ENCODE measurements at regions not wholly inside any gene's neighbourhood (a gene's known extent, or its start where the extent isn't known, plus 50 kb on each side); places are given as distances from the start of the nearest gene placed in this dataset.
A peak's percentile ranks its signal among the peaks of the same experiment; 100 is the strongest.

DNA sequence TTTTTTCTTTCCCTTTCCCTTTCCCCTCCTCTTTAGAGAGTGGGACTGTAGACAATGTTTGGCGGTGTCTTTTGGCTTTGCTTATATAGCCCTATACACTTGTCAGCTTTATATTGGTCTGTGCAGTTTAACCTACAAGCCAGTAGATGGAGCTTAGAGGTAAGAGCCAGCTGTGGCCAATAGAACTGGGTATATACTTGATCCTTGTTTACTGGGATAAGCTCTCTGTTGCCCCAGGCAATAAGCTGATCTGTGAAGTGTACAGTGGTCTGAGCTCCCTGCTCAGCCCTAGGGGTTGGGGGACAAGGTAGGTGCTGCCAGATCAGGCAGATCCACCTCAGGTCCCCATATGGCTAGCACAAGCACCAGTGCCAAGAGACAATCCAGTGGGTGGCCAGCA is 434.1 kb downstream of the NOVA1 start:
- TF ChIP-seq EZH2 (IDR thresholded peaks at IDR 0.05; ENCODE audit: borderline replicate concordance, low read depth, low read length, poor library complexity, severe bottlenecking) = no peak
- TF ChIP-seq, protein P1, sequence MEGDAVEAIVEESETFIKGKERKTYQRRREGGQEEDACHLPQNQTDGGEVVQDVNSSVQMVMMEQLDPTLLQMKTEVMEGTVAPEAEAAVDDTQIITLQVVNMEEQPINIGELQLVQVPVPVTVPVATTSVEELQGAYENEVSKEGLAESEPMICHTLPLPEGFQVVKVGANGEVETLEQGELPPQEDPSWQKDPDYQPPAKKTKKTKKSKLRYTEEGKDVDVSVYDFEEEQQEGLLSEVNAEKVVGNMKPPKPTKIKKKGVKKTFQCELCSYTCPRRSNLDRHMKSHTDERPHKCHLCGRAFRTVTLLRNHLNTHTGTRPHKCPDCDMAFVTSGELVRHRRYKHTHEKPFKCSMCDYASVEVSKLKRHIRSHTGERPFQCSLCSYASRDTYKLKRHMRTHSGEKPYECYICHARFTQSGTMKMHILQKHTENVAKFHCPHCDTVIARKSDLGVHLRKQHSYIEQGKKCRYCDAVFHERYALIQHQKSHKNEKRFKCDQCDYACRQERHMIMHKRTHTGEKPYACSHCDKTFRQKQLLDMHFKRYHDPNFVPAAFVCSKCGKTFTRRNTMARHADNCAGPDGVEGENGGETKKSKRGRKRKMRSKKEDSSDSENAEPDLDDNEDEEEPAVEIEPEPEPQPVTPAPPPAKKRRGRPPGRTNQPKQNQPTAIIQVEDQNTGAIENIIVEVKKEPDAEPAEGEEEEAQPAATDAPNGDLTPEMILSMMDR (conservative IDR thresholded peaks at IDR 0.05; ENCODE audit: low read depth, low read length) = peak; percentile 74

Data from A673 (cell line).